ENCODE measurements at regions not wholly inside any gene's neighbourhood (a gene's known extent, or its start where the extent isn't known, plus 50 kb on each side); places are given as distances from the start of the nearest gene placed in this dataset.

GRCh38 chr12:77722536-77722935 lies 108.2 kb upstream of the NAV3 start:
- DNase-seq: no peak

- DNase-seq: no peak
These were observed 110.4 kb upstream of the NAV3 start for GRCh38 chr12:77720258-77720657.

GRCh38 chr12:77710209-77710608 lies 120.5 kb upstream of the NAV3 start:
- no peak for DNase-seq

- no peak for DNase-seq
These were observed 133.6 kb upstream of the NAV3 start for GRCh38 chr12:77697126-77697525.

- DNase-seq: no peak
These were observed 134.5 kb upstream of the NAV3 start for GRCh38 chr12:77696183-77696582.

- DNase-seq: no peak
These were observed 141.1 kb upstream of the NAV3 start for GRCh38 chr12:77689510-77690086.

GRCh38 chr12:77687321-77687720 lies 143.4 kb upstream of the NAV3 start:
- DNase-seq: no peak

- no peak for DNase-seq
These were observed 143.9 kb upstream of the NAV3 start for GRCh38 chr12:77686760-77687159.

- no peak for DNase-seq
These were observed 144.8 kb upstream of the NAV3 start for GRCh38 chr12:77685901-77686300.

- DNase-seq: peak; percentile 69
These were observed 145.6 kb upstream of the NAV3 start for GRCh38 chr12:77685112-77685511.

GRCh38 chr12:77682488-77682887 lies 148.2 kb upstream of the NAV3 start:
- no peak for DNase-seq

- DNase-seq: no peak
These were observed 149.0 kb upstream of the NAV3 start for GRCh38 chr12:77681726-77682125.

- no peak for DNase-seq
These were observed 151.0 kb upstream of the NAV3 start for GRCh38 chr12:77679686-77680085.

- DNase-seq: no peak
These were observed 152.1 kb upstream of the NAV3 start for GRCh38 chr12:77678621-77679020.

- no peak for DNase-seq
These were observed 163.6 kb upstream of the NAV3 start for GRCh38 chr12:77667101-77667500.

GRCh38 chr12:77648716-77649115 lies 182.0 kb upstream of the NAV3 start:
- no peak for DNase-seq

GRCh38 chr12:77645966-77646598 lies 184.6 kb upstream of the NAV3 start:
- DNase-seq: no peak

GRCh38 chr12:77644915-77645605 lies 185.6 kb upstream of the NAV3 start:
- no peak for DNase-seq

GRCh38 chr12:77642246-77642645 lies 188.4 kb upstream of the NAV3 start:
- DNase-seq: no peak

- no peak for DNase-seq
These were observed 190.3 kb upstream of the NAV3 start for GRCh38 chr12:77640356-77640755.

- no peak for DNase-seq
These were observed 199.8 kb upstream of the NAV3 start for GRCh38 chr12:77630790-77631445.

- DNase-seq: no peak
These were observed 200.3 kb upstream of the NAV3 start for GRCh38 chr12:77630344-77630743.

- DNase-seq: no peak
These were observed 201.6 kb upstream of the NAV3 start for GRCh38 chr12:77629141-77629540.

- DNase-seq: no peak
These were observed 205.3 kb upstream of the NAV3 start for GRCh38 chr12:77625441-77625840.
